ENCODE measurements at regions not wholly inside any gene's neighbourhood (a gene's known extent, or its start where the extent isn't known, plus 50 kb on each side); places are given as distances from the start of the nearest gene placed in this dataset.

GRCh38 chr14:88995437-88996198 lies 171.2 kb downstream of the TTC8 start:
- Histone ChIP-seq H3K4ac (ENCODE audit: low read depth, low read length) (no peak overlapping the region), H3K18ac (ENCODE audit: insufficient read length, low read depth, low read length) (no peak overlapping the region), H3K4me2 (ENCODE audit: insufficient read depth, insufficient read length, low read length) (no peak overlapping the region), H3K23ac (ENCODE audit: insufficient read length, low read depth, low read length) (no peak overlapping the region), H3K27me3 (ENCODE audit: insufficient read depth, low read length) (no peaks in the 10 kb centered on the region), H3K9ac (ENCODE audit: extremely low read depth, insufficient read length, low read length) (no peak overlapping the region), H3K9me3 (ENCODE audit: control insufficient read depth, low read depth, low read length) (no peaks in the 10 kb centered on the region), H3K4me1 (ENCODE audit: insufficient read depth, low read length) (no peaks in the 10 kb centered on the region), H3K56ac (ENCODE audit: insufficient read length, low read depth, low read length) (no peak overlapping the region), H2BK12ac (ENCODE audit: insufficient read length, low read depth, low read length) (no peak overlapping the region), H3T11ph (ENCODE audit: low read length) (no peak overlapping the region), H4K20me1 (ENCODE audit: control insufficient read depth, insufficient read depth, insufficient read length) (no peaks in the 10 kb centered on the region), H3K23me2 (ENCODE audit: insufficient read length, low read depth, low read length, poor library complexity, severe bottlenecking) (no peaks in the 10 kb centered on the region), H2BK20ac (ENCODE audit: low read depth, low read length, poor library complexity, severe bottlenecking) (no peak overlapping the region), H4K8ac (replicated peaks; ENCODE audit: insufficient read length, low read depth, low read length) (no peak overlapping the region), H4K5ac (ENCODE audit: insufficient read length, low read depth, low read length) (no peak overlapping the region), H2BK120ac (ENCODE audit: low read depth, low read length, poor library complexity, severe bottlenecking) (no peak overlapping the region), H4K91ac (ENCODE audit: insufficient read length, low read depth, low read length) (no peak overlapping the region), H2BK15ac (ENCODE audit: low read depth, low read length) (no peak overlapping the region), H3K14ac (ENCODE audit: insufficient read depth, low read length) (no peak overlapping the region), H2BK5ac (ENCODE audit: insufficient read length, low read length) (no peak overlapping the region), H3K79me2 (ENCODE audit: insufficient read depth, low read length) (no peaks in the 10 kb centered on the region), H2AK5ac (ENCODE audit: insufficient read length, low read length) (no peak overlapping the region), H2AFZ (ENCODE audit: low read length) (no peak overlapping the region), H3K79me1 (ENCODE audit: insufficient read depth, low read depth, low read length, poor library complexity, severe bottlenecking) (no peaks in the 10 kb centered on the region), H3K27ac (ENCODE audit: insufficient read length, low read depth, low read length) (no peak overlapping the region)
- no CpG with 5 or more reads among the region's 9 CpGs for WGBS (ENCODE audit: extremely low coverage, insufficient read length, low lambda C conversion rate)
- Mint-ChIP-seq H3K27me3 (ENCODE audit: low read depth) (peaks cover 31% of the 10 kb centered on the region), H3K36me3 (ENCODE audit: insufficient read depth in 1 of 3, low read depth in 3 of 3) (no peaks in the 10 kb centered on the region; a peak in 2 of 7 replicates), H3K27ac (no peak overlapping the region), H3K4me3 (no peak overlapping the region), H3K9me3 (peaks cover 0 to 1% of the 10 kb centered on the region in 2 experiments; a peak in 3 of 5 replicates), H3K4me1 (0 out of 4 replicates have a peak, but pooled peaks cover 0 to 2% of the 10 kb centered on the region in 2 experiments)
- DNase-seq, result no peak
- no peak for TF ChIP-seq CTCF (conservative IDR thresholded peaks at IDR 0.05)
